ENCODE measurements at regions not wholly inside any gene's neighbourhood (a gene's known extent, or its start where the extent isn't known, plus 50 kb on each side); places are given as distances from the start of the nearest gene placed in this dataset.

DNA sequence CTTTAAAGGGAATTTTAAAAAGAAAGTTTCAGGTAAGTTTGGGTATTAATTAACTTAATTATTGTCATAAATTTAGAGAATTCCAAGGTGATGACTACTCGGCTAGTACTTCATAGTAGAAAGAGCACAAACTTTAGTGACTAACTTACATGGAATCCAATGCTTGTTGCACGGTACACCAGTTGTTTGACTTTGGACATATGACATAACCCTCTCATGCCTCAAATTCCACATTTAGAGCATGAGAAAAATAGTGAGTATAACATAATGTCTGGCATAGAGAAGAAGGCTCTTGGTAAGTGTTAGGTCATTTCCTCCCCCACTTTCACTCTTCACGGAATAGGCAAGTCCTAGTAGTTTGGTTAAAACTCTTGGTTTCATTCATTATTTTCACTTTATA is 1249.4 kb upstream of the SLC10A2 start:
- no peak overlapping the region for H3K27ac Mint-ChIP-seq
- H3K27me3 Mint-ChIP-seq, result no peaks in the 10 kb centered on the region
- H3K9me3 Mint-ChIP-seq, result peaks cover 8% of the 10 kb centered on the region
- no peaks in the 10 kb centered on the region for H3K4me1 Mint-ChIP-seq (ENCODE audit: low read depth)
- H3K4me3 Mint-ChIP-seq, result no peak overlapping the region
- DNase-seq, result no peak
- H3K36me3 Mint-ChIP-seq (ENCODE audit: low read depth), result no peaks in the 10 kb centered on the region

DNA sequence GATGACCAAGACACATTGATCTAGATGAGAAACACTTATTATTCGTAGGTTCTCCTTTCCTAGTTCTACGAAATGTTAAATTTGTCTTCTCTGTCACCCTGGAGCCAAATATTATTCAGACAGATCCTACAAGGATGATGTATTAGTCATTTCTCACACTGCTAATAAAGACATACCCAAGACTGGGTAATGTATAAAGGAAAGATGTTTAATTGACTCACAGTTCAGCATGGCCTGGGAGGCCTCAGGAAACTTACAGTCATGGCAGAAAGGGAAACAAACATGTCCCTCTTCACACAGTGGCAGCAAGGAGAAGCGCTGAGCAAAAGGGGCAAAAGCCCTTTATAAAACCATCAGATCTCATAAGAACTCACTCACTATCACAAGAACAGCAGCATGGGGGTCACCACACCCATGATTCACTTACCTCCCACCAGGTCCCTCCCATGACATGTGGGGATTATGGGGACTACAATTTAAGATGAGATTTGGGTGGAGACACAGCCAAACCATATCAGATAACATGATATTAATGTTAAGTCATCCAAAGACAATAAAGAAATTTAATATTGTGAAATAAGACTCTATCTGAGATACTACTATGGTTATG is 1248.8 kb upstream of the SLC10A2 start:
- H3K27me3 Mint-ChIP-seq, result no peaks in the 10 kb centered on the region
- H3K4me3 Mint-ChIP-seq, result no peak overlapping the region
- DNase-seq, result no peak
- peaks cover 8% of the 10 kb centered on the region for H3K9me3 Mint-ChIP-seq
- H3K36me3 Mint-ChIP-seq (ENCODE audit: low read depth), result no peaks in the 10 kb centered on the region
- H3K27ac Mint-ChIP-seq, result no peak overlapping the region
- no peaks in the 10 kb centered on the region for H3K4me1 Mint-ChIP-seq (ENCODE audit: low read depth)

DNA sequence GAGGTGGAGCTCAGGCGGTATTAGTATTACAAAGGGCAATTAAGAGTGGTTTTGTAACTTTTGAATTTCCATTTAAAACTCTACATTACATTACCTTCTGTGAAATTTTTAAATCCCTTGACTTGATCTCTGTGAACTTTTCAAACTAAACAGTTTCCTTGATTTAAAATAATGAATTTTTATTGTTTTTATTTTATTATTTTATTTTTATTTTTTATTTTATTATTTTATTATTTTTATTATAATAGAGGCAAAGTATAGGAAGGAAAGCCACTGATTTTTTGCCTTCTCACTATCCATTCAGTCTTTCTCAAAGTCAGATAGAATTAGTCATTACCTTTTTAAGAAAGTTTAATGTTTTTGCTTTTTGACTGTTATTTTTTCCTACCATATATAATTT is 1248.1 kb upstream of the SLC10A2 start:
- Mint-ChIP-seq H3K4me3 (no peak overlapping the region), H3K27ac (no peak overlapping the region), H3K4me1 (ENCODE audit: low read depth) (no peaks in the 10 kb centered on the region), H3K9me3 (peaks cover 6% of the 10 kb centered on the region), H3K36me3 (ENCODE audit: low read depth) (no peaks in the 10 kb centered on the region), H3K27me3 (no peaks in the 10 kb centered on the region)
- DNase-seq, result no peak

DNA sequence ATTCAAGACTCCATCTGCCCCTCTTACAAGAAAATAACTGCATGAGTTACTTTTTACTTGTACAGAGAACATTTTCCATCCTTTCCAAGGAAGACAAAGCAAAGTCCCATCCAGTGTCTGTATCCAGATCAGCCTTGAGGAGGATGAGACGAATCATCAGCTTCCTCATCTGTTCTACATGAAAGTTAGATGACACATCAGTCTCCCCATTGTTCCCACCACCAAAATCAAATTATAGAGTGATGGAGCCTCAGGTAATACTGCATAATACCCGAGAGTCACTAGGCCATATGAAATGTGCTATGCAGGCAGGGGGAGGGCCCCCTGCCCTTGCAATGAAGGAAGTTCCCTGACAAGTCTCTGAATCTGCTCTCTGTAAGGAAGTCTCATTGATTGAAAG is 1244.6 kb upstream of the SLC10A2 start:
- no peaks in the 10 kb centered on the region for H3K36me3 Mint-ChIP-seq (ENCODE audit: low read depth)
- H3K9me3 Mint-ChIP-seq, result peaks cover 13% of the 10 kb centered on the region
- no peak overlapping the region for H3K27ac Mint-ChIP-seq
- no peak overlapping the region for H3K4me3 Mint-ChIP-seq
- no peaks in the 10 kb centered on the region for H3K4me1 Mint-ChIP-seq (ENCODE audit: low read depth)
- no peak for DNase-seq
- no peaks in the 10 kb centered on the region for H3K27me3 Mint-ChIP-seq

DNA sequence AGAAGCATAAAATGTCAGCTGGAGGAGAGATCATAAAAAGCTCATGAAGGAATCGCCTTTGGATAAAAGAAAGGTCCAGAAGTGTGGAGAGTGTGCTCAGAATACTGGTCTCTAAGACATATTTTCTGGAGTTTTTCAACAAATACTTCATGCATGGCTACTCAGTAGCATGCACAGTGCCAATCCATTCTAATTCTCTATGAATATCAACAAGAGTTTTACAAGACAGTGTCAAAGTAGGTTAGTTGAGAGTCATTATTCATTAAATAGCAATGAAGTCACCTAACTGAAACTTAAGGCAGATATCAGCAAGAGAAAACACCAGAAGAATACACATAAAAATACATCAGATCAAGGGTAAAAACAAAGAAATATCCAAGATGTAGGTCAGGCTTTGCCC is 1243.2 kb upstream of the SLC10A2 start:
- H3K4me3 Mint-ChIP-seq, result no peak overlapping the region
- H3K4me1 Mint-ChIP-seq (ENCODE audit: low read depth), result no peaks in the 10 kb centered on the region
- no peak overlapping the region for H3K27ac Mint-ChIP-seq

DNA sequence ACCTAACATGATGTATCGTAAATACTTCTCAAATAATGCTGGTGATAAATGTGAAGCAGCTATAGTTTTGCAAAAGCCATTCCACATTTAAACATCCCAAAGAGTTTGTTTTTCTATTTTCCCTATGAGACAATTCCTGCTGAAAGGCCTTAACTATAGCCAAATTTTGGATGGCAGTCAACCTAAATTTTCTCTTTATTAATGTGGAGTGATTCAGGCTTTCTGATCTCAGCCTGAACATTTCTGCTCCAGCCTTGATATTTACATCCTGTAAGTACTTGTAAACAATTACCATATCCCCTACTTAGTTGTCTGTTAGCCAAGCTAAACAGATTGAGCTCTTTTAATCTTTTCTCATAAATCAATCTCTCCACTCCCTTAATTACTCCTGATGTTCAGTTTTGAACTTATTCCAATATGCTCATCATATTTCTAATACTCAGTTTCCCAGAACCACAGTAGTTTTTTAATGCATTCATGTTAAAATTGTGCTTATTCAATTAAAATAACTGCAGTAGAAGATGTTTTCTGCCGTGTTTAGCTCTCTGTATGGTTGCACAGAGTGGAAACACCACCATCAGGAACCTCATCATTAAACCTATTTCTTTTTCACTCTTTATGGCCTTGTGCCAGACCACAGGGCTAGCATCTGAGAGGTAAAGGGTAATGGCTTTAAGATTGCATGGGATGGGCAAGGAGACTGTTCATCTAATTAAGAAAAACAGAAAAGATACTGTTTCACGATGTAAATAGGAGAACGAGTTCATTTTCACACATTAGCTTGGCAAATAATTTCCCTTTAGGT is 1235.2 kb upstream of the SLC10A2 start:
- DNase-seq, result no peak
- Mint-ChIP-seq H3K36me3 (ENCODE audit: low read depth) (no peaks in the 10 kb centered on the region), H3K9me3 (peaks cover 5% of the 10 kb centered on the region), H3K4me1 (ENCODE audit: low read depth) (no peaks in the 10 kb centered on the region), H3K27ac (no peak overlapping the region), H3K4me3 (no peak overlapping the region), H3K27me3 (no peaks in the 10 kb centered on the region)

More for the DNA sequence above, 1243.2 kb upstream of the SLC10A2 start:
- no peaks in the 10 kb centered on the region for H3K36me3 Mint-ChIP-seq (ENCODE audit: low read depth)
- peaks cover 15% of the 10 kb centered on the region for H3K9me3 Mint-ChIP-seq
- DNase-seq, result no peak
- H3K27me3 Mint-ChIP-seq, result no peaks in the 10 kb centered on the region

DNA sequence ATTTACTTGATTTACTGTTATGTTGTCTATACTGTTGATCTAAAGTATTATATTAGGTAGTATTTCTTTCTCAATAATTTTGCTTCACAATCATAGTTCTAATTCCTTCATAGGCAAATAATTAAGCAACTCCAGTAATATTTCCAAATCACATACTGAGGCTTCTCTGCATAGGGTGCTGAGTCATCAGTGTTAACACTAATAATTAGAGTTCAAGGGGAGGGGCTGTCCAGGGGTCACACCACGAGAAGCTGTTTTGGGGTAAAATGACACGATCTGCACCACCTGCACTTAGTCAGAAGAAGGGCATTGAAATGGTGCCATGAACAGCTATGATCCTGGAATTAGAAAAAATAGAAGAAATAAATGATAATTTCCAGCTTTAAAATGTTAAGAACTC is 1230.9 kb upstream of the SLC10A2 start:
- Mint-ChIP-seq H3K9me3 (peaks cover 1% of the 10 kb centered on the region), H3K27ac (no peak overlapping the region), H3K4me3 (no peak overlapping the region), H3K36me3 (ENCODE audit: low read depth) (no peaks in the 10 kb centered on the region), H3K4me1 (ENCODE audit: low read depth) (no peaks in the 10 kb centered on the region), H3K27me3 (no peaks in the 10 kb centered on the region)
- no peak for DNase-seq

DNA sequence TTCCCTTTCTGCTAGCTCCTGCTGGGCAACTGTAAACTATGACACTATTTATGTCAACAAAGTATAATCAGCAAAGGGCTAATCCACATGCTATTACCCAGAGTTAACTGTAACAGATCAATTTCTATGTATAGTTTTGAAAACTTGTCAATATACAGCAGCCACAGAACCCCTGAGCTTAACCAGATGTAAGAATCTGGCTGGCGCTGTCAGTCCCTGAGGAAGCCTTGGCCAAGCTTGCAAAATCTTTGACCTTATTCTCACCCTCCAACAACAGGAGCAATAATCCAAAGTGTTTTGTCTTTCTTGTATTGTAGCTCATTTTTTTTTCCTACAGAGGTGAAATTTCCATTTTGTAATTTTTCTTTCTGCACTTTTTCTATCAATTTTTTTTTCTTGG is 1230.1 kb upstream of the SLC10A2 start:
- H3K27ac Mint-ChIP-seq, result no peak overlapping the region
- no peaks in the 10 kb centered on the region for H3K27me3 Mint-ChIP-seq
- no peaks in the 10 kb centered on the region for H3K36me3 Mint-ChIP-seq (ENCODE audit: low read depth)
- H3K9me3 Mint-ChIP-seq, result peaks cover 1% of the 10 kb centered on the region
- H3K4me3 Mint-ChIP-seq, result no peak overlapping the region
- no peaks in the 10 kb centered on the region for H3K4me1 Mint-ChIP-seq (ENCODE audit: low read depth)
- no peak for DNase-seq

DNA sequence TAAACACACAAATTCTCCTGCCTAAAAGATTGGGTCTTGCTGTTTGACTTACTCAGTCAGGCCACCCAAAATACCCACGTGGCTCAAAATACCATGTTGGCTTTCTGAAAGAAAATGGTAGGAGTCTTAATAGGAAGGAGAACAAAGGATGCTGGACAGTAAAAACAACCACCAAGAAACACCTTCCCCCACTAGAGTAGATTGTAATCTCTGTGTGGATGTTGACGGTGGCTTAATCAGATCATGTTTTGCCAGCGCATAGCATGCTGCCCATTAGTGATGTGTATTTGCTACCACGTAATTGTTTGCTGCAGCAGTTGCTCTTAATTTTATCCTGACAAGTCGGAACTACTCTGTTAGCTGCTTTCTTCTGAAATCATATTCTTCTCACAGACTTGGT is 1229.3 kb upstream of the SLC10A2 start:
- H3K36me3 Mint-ChIP-seq (ENCODE audit: low read depth), result no peaks in the 10 kb centered on the region
- no peaks in the 10 kb centered on the region for H3K27me3 Mint-ChIP-seq
- H3K4me1 Mint-ChIP-seq (ENCODE audit: low read depth), result no peaks in the 10 kb centered on the region
- DNase-seq, result no peak
- H3K4me3 Mint-ChIP-seq, result no peak overlapping the region
- no peak overlapping the region for H3K27ac Mint-ChIP-seq
- peaks cover 1% of the 10 kb centered on the region for H3K9me3 Mint-ChIP-seq

DNA sequence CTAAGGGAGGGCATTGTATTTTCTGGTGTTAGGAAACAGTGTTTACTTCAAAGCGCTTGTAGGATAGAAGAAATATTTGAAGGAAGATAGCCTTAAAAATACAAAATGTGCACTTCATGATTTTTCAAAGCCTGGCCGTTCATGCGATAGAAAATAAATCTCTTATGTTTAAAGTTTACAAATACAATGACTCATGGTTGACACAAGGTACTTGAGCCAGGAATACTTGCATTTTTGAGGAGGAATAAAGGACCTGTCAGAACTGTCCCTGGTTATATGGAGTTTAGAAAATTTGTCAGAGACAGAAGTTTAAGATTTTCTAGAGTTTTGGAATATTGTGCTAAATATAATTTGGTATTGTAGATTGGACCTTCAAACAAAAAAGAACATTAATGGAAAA is 1223.2 kb upstream of the SLC10A2 start:
- H3K4me3 Mint-ChIP-seq, result no peak overlapping the region
- no peak overlapping the region for H3K27ac Mint-ChIP-seq
- H3K4me1 Mint-ChIP-seq (ENCODE audit: low read depth), result no peaks in the 10 kb centered on the region
- no peaks in the 10 kb centered on the region for H3K36me3 Mint-ChIP-seq (ENCODE audit: low read depth)
- H3K9me3 Mint-ChIP-seq, result no peaks in the 10 kb centered on the region
- no peak for DNase-seq
- H3K27me3 Mint-ChIP-seq, result no peaks in the 10 kb centered on the region

DNA sequence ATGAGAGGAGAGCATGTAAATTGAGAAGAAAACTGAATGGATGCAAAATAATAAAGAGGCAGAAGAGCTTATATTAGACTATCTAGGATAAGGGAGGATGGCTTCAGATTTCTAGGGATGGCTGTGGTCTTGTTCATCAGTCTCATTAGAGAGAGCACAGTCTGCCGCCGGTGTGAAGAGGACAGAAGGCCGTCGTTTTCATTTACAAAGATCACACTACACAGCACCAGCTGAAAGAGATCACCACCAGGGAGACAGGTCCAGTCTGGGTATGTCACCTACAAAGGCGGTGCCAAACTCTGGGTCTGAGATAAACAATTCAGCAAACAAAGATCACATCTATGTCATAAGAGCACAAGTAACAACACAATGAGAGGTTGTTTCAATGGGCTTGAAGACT is 1222.3 kb upstream of the SLC10A2 start:
- no peaks in the 10 kb centered on the region for H3K9me3 Mint-ChIP-seq
- H3K27ac Mint-ChIP-seq, result no peak overlapping the region
- DNase-seq, result no peak
- H3K27me3 Mint-ChIP-seq, result no peaks in the 10 kb centered on the region
- H3K4me1 Mint-ChIP-seq (ENCODE audit: low read depth), result no peaks in the 10 kb centered on the region
- H3K4me3 Mint-ChIP-seq, result no peak overlapping the region
- H3K36me3 Mint-ChIP-seq (ENCODE audit: low read depth), result no peaks in the 10 kb centered on the region

DNA sequence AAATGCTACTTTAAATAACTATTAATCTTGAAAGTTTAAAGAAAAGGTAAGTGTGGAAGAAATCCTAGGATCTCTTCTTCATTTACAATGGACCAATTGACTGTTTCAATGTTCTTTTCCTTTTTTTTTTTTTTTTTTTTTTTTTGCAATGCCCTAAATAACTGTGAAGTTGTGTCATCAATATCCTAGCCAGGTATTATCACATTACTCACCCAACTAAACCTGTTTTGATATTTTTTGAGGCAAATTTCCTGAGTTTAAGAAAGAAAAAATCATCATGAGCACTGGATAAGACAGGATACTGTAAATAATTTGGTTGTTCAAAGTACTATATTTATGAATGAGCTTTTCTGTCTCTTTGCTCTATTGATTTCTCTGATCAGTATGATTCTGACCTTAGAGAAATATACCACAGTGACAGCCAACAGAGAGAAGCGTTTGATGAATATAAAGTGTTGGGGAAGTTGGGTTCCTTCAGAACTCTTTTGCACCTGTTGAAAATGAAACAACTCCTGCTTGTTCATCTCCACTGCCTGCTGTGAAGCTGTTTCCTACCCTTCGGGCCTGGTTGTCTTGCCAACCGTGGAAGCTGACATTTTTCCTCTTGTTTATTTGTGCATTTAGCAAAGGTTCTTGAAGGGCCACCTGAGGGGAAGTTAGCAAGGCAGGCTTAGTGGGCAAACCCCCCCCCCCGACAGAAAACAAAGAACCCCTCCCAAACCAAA is 1220.5 kb upstream of the SLC10A2 start:
- Mint-ChIP-seq H3K4me3 (no peak overlapping the region), H3K9me3 (no peaks in the 10 kb centered on the region), H3K27me3 (no peaks in the 10 kb centered on the region), H3K27ac (no peak overlapping the region), H3K36me3 (ENCODE audit: low read depth) (no peaks in the 10 kb centered on the region), H3K4me1 (ENCODE audit: low read depth) (no peaks in the 10 kb centered on the region)
- no peak for DNase-seq

DNA sequence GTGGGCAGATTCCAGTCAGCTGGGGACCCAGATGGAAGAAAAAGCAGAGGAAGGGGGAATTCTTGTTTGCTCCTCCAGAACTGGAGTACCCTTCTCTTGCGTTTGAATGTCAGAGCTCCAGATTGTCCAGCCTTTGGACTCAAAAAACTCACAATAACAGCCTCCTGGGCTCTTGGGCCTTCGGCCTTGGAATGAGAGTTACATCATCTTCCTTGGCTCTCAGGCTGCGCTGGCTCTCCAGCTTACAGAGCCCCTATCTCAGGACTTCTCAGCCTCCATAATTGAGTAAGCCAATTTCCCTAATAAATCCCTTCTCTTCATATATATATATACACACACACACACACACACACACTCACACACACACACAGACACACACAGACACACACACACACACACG is 1215.7 kb upstream of the SLC10A2 start:
- H3K36me3 Mint-ChIP-seq (ENCODE audit: low read depth), result no peaks in the 10 kb centered on the region
- H3K27me3 Mint-ChIP-seq, result no peaks in the 10 kb centered on the region
- peaks cover 8% of the 10 kb centered on the region for H3K9me3 Mint-ChIP-seq
- no peak overlapping the region for H3K4me3 Mint-ChIP-seq
- H3K27ac Mint-ChIP-seq, result no peak overlapping the region
- H3K4me1 Mint-ChIP-seq (ENCODE audit: low read depth), result no peaks in the 10 kb centered on the region
- DNase-seq, result no peak

DNA sequence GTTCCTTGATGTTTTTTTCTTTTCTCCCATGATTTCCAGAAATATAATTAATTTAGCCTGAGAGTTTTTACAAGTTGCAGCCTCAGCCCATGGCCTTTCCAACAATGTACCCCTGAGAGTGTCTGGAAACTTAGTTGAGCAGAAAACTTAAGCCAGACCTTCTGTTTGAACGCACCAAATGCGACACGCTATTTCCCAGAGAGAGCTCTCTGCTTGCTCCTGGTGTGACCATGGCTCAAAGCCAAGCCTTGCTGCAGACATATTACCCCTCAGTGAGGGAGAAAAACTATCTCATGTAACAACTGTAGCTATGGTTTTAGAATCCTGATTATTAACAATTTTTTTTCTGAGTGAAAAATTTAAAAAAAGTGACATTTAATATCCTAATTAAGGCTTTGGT is 1204.5 kb upstream of the SLC10A2 start:
- H3K36me3 Mint-ChIP-seq (ENCODE audit: low read depth), result no peaks in the 10 kb centered on the region
- H3K27ac Mint-ChIP-seq, result no peak overlapping the region
- no peaks in the 10 kb centered on the region for H3K4me1 Mint-ChIP-seq (ENCODE audit: low read depth)
- H3K4me3 Mint-ChIP-seq, result no peak overlapping the region
- H3K9me3 Mint-ChIP-seq, result peaks cover 6% of the 10 kb centered on the region
- DNase-seq, result no peak
- H3K27me3 Mint-ChIP-seq, result no peaks in the 10 kb centered on the region

DNA sequence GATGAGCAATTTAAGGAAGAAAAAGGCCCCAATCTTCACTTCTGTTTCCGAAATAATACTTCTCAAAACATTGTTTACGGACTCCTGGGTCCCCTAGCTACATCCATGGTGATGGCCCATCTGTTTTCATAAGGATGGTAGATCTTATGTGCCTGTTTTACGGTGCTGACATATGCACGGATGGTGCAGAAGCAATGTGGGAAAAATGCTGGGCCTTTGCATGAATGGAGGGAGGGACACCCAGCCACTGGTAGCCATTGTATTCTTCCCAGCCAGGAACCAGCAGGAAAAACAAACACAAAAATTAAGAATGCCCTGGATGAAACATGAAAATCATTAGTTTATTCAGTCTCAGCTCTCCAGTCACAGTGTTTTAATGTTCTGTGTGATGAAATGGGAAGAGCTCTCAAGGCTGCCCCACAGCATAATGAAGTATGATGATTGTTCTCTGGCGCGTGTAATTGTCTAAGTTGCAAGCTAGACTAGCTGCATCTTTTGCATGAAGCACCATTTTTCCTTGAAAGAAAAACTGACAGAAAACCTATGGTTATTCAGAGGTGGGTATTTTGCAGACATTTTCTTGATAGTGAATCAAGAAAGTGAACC is 1201.1 kb upstream of the SLC10A2 start:
- H3K4me1 Mint-ChIP-seq (ENCODE audit: low read depth), result no peaks in the 10 kb centered on the region
- no peaks in the 10 kb centered on the region for H3K9me3 Mint-ChIP-seq
- no peaks in the 10 kb centered on the region for H3K27me3 Mint-ChIP-seq
- DNase-seq, result no peak
- H3K36me3 Mint-ChIP-seq (ENCODE audit: low read depth), result no peaks in the 10 kb centered on the region
- H3K27ac Mint-ChIP-seq, result no peak overlapping the region
- H3K4me3 Mint-ChIP-seq, result no peak overlapping the region

Measured in activated T-cell treated with anti-CD3 and anti-CD28 coated beads, Interleukin-2, amount 50 U/mL, for 24 hours (primary cell).